GM06990 (cell line): ENCODE measurements at regions not wholly inside any gene's neighbourhood (a gene's known extent, or its start where the extent isn't known, plus 50 kb on each side); places are given as distances from the start of the nearest gene placed in this dataset.

Source experiments
- DNase-seq: peaks from one replicate; pipeline ENCODE4 v3.0.0-alpha.2; 2011; ENCODE audit not compliant: insufficient read length; ENCODE audit errors: extremely low read depth
- H3K27me3 ChIP-seq: replicated peaks from 2 replicates; pipeline ENCODE4 v1.6.0; 2011; ENCODE audit warnings: low read length; ENCODE audit not compliant: control insufficient read depth, insufficient read depth
- H3K36me3 ChIP-seq: 2 replicates; pipeline ENCODE4 v1.5.1; 2011; ENCODE audit warnings: low read length; ENCODE audit not compliant: control insufficient read depth, insufficient read depth
- H3K4me3 ChIP-seq: replicated peaks from 2 replicates; pipeline ENCODE4 v1.5.1; 2011; ENCODE audit warnings: low read depth, mild to moderate bottlenecking, control low read depth, low read length
- CTCF ChIP-seq: IDR thresholded peaks from 2 replicates; pipeline ENCODE4 v1.5.1; 2011; ENCODE audit warnings: low read length, control low read depth, mild to moderate bottlenecking, inconsistent platforms; ENCODE audit not compliant: insufficient read depth, poor library complexity, severe bottlenecking

GRCh38 chr10:4101918-4102654, 317.1 kb upstream of the KLF6 start:
- Histone ChIP-seq H3K4me3 (no peak overlapping the region), H3K27me3 (no peaks in the 10 kb centered on the region), H3K36me3 (no peaks in the 10 kb centered on the region)
- TF ChIP-seq CTCF, result no peak
- DNase-seq, result peak; percentile 8

- TF ChIP-seq CTCF, result no peak
- H3K36me3 ChIP-seq, result no peaks in the 10 kb centered on the region
- H3K4me3 ChIP-seq, result no peak overlapping the region
- no peak for DNase-seq
- no peaks in the 10 kb centered on the region for H3K27me3 ChIP-seq
These were observed 315.4 kb upstream of the KLF6 start for GRCh38 chr10:4100380-4100779.

- Histone ChIP-seq H3K36me3 (no peaks in the 10 kb centered on the region), H3K27me3 (no peaks in the 10 kb centered on the region), H3K4me3 (no peak overlapping the region)
- no peak for DNase-seq
- no peak for TF ChIP-seq CTCF
These were observed 314.2 kb upstream of the KLF6 start for GRCh38 chr10:4099202-4099601.

- Histone ChIP-seq H3K27me3 (no peaks in the 10 kb centered on the region), H3K4me3 (no peak overlapping the region), H3K36me3 (no peaks in the 10 kb centered on the region)
- DNase-seq, result no peak
- no peak for TF ChIP-seq CTCF
These were observed 310.3 kb upstream of the KLF6 start for GRCh38 chr10:4095166-4095917.

- no peak for DNase-seq
- no peak for TF ChIP-seq CTCF
- Histone ChIP-seq H3K27me3 (no peaks in the 10 kb centered on the region), H3K36me3 (no peaks in the 10 kb centered on the region), H3K4me3 (no peak overlapping the region)
These were observed 309.7 kb upstream of the KLF6 start for GRCh38 chr10:4094751-4095150.
